Activated naive CD4-positive, alpha-beta T cell treated with anti-CD3 and anti-CD28 coated beads, Interleukin-2, amount 50 U/mL, for 72 hours (primary cell): ENCODE measurements at regions not wholly inside any gene's neighbourhood (a gene's known extent, or its start where the extent isn't known, plus 50 kb on each side); places are given as distances from the start of the nearest gene placed in this dataset.
A peak's percentile ranks its signal among the peaks of the same experiment; 100 is the strongest.
"Not testable (repeated sequence)": the region's sequence is repeated elsewhere in the genome, so short reads cannot be mapped to it uniquely, and the experiment has no call there.

Experiments used
- ATAC-seq, 2 donors: fragments of 150-1000 bp; cut with Tn5 transposase; 2 replicates each; pipeline ENCODE4 v1.10.0; 2021; ENCODE audit warnings: mild to moderate bottlenecking in 2 of 2, moderate library complexity in 2 of 2
- DNase-seq, 2 donors: peaks; one replicate each; pipeline ENCODE4 v3.0.0; 2021 to 2022; ENCODE audit warnings: low spot score in 2 of 2
- H3K27ac Mint-ChIP-seq, 2 donors: one replicate each; pipeline ENCODE4 v1.8.0; 2022; ENCODE audit warnings: mild to moderate bottlenecking in 2 of 2, mixed read lengths in 2 of 2
- H3K36me3 Mint-ChIP-seq, 2 donors: one replicate each; pipeline ENCODE4 v1.8.0; 2022; ENCODE audit warnings: mixed read lengths in 2 of 2
- H3K9me3 Mint-ChIP-seq, 2 donors: one replicate each; pipeline ENCODE4 v1.8.0; 2022; ENCODE audit warnings: mixed read lengths in 2 of 2

GRCh38 chr3:162354356-162354755 lies 857.7 kb downstream of the OTOL1 start:
- peak overlapping the region in 1 of 2 donors; percentile 79 for H3K27ac Mint-ChIP-seq
- peaks cover 7 to 10% of the 10 kb centered on the region in 2 donors for H3K9me3 Mint-ChIP-seq
- no peaks in the 10 kb centered on the region for H3K36me3 Mint-ChIP-seq
- DNase-seq (no peak), ATAC-seq (no peak)

DNA sequence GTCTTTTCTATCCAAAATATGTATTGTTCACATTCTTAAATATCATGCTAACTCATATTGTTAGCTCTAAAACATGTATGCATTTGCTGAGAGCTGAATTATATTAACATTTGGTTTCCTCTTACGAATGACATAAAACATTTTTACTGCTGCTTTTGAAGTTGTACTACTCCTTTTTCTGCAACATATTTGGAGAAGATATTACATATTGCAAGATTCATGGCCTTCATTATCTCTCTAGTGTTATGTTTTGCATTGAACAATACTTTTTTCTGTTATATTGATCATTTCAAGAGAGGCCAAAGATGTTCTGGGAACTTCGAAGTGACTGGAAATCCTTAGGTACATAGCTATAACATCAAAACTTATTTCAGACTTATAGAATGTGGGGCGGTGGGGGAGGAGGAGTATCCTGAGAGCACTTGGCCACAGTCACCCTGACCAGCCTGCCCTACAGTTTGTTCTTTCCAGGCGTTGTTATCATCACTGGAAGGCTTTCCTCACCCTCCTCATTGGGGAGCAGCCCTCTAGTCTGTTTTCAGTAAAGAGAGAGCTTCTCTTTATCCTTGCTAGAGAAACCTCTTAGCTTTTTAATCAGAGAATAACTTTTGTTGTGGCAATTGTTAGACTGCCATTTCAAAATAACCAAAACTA lies 868.6 kb downstream of the OTOL1 start:
- Mint-ChIP-seq H3K36me3 (no peaks in the 10 kb centered on the region), H3K27ac (no peak overlapping the region), H3K9me3 (peaks cover 8 to 19% of the 10 kb centered on the region in 2 donors)
- ATAC-seq (no peak), DNase-seq (no peak)

DNA sequence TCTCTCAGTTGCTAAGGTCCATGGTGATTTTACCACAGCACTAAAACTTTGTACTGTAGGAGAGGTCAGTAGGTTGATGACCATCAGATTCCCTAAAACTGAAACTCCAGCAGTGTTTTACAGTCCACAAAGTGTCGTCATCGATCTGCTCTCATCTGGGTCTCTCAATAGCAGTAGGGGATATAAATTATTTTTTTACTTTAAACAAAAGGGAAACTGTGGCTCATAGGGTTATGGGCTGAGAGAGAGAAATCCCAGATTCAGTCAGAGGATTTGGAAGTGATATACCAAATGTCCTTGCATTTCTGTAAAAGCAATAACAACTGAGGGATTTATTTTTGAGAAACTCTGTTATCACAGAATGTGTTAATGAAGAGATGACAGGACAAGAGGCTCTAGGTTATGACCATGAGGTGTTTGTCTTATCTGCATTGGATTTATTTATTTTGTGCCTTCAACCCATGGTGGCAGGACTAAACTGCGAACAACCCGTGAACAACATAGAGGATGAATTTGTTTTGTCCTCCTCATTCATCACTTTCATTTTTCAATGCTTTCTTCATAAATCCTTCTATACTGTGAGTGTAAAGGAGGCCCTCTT lies 869.7 kb downstream of the OTOL1 start:
- no peak for ATAC-seq
- no peak for DNase-seq
- Mint-ChIP-seq H3K9me3 (peaks cover 8 to 19% of the 10 kb centered on the region in 2 donors), H3K36me3 (no peaks in the 10 kb centered on the region), H3K27ac (no peak overlapping the region)

DNA sequence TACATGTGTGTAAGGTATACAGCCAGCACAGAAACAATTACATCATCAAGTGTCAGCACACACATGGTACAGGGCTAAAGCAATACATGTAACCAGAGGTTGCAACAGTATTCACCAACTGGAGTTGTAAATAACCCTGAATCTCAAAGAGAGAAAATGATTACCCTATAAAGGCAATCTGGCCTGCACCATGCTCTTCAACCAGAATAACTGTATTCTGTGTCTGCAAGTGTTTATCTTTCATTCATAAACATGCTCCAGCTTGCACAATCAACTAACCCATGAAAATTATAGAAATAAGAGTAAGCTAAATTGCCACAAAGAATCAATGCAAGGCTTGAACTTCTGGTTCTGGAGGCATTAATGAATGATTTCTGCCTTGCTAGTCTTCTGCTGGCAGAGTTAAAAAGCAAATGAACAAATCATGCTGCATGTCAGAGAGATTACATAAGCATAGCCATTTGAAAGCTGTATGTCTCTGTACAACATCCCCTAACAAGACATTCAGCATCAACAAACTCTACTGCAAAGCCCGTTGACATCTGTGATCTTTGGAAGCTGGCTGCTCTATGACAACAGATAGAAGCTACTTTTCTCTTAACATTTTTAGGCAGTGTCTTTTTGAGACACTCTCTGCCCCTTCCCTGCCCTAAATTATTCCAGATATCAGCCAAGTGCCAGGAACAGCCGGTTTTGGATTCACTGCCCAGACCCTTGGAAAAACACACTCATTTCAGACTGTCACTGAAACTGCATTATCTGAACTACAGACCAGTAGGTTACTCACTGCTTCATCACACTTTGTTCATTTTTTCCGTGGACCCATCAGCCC lies 871.0 kb downstream of the OTOL1 start:
- ATAC-seq = no peak
- no peak for DNase-seq
- peaks cover 8 to 19% of the 10 kb centered on the region in 2 donors for H3K9me3 Mint-ChIP-seq
- no peaks in the 10 kb centered on the region for H3K36me3 Mint-ChIP-seq
- no peak overlapping the region for H3K27ac Mint-ChIP-seq

GRCh38 chr3:162368417-162368816 lies 871.8 kb downstream of the OTOL1 start:
- Mint-ChIP-seq H3K36me3 (no peaks in the 10 kb centered on the region), H3K27ac (no peak overlapping the region), H3K9me3 (peaks cover 13 to 19% of the 10 kb centered on the region in 2 donors)
- ATAC-seq (no peak), DNase-seq (no peak)

- Mint-ChIP-seq H3K9me3 (peaks cover 13 to 19% of the 10 kb centered on the region in 2 donors), H3K27ac (no peak overlapping the region), H3K36me3 (no peaks in the 10 kb centered on the region)
- no peak for DNase-seq
- no peak for ATAC-seq
Measured at GRCh38 chr3:162369306-162369705, 872.7 kb downstream of the OTOL1 start.

GRCh38 chr3:162370141-162370540 lies 873.5 kb downstream of the OTOL1 start:
- DNase-seq (no peak), ATAC-seq (no peak)
- Mint-ChIP-seq H3K9me3 (peaks cover 13 to 19% of the 10 kb centered on the region in 2 donors), H3K27ac (no peak overlapping the region), H3K36me3 (no peaks in the 10 kb centered on the region)

DNA sequence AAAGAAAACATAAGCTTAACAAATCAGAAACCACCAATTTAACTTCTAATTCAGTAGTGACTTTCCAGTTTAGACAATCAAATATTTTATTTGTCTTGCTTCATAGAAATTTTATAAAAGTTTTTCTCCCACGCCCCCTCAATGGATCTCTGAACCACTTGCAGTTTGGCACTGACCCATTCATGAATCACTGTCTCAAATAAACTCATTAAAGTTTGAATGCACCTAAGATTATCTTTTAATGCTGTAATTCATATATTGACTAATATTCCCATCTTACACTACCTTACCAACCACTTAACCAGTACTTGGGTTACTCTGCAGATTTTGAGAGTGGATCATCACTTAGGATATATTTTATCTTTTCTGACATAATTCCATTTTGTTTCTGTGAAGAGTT lies 880.2 kb downstream of the OTOL1 start:
- ATAC-seq (no peak), DNase-seq (no peak)
- H3K36me3 Mint-ChIP-seq = no peaks in the 10 kb centered on the region
- peaks cover 0 to 9% of the 10 kb centered on the region in 2 donors for H3K9me3 Mint-ChIP-seq
- no peak overlapping the region for H3K27ac Mint-ChIP-seq

- Mint-ChIP-seq H3K36me3 (no peaks in the 10 kb centered on the region), H3K27ac (no peak overlapping the region), H3K9me3 (peaks cover 0 to 12% of the 10 kb centered on the region in 2 donors)
- no peak for DNase-seq
- no peak for ATAC-seq
Measured at GRCh38 chr3:162377608-162378007, 881.0 kb downstream of the OTOL1 start.

GRCh38 chr3:162385387-162385786 lies 888.8 kb downstream of the OTOL1 start:
- ATAC-seq = no peak
- H3K9me3 Mint-ChIP-seq = peaks cover 0 to 3% of the 10 kb centered on the region in 2 donors

DNA sequence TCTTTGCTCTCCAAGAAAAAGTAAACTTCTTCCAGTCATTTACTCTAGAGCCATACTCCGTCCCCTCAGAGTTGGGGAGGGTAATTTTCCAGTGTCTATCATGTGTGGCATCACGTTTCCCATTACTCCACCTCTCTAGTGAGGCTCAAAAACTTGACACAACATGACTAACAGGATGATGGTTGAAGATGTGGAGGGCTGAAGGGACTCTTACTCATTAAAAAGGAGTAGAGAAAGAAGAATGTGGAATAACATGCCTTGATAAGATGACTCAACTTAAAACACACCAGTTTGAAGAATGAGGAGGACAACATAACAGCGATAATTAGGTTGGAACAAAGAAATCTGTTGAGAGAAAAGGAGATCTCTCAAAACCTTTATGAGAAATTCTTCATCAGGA lies 894.3 kb downstream of the OTOL1 start:
- H3K36me3 Mint-ChIP-seq = no peaks in the 10 kb centered on the region
- no peak overlapping the region for H3K27ac Mint-ChIP-seq
- ATAC-seq = no peak
- no peak for DNase-seq
- H3K9me3 Mint-ChIP-seq = peaks cover 10 to 13% of the 10 kb centered on the region in 2 donors

More at GRCh38 chr3:162385387-162385786, 888.8 kb downstream of the OTOL1 start:
- Mint-ChIP-seq H3K36me3 (no peaks in the 10 kb centered on the region), H3K27ac (no peak overlapping the region)
- DNase-seq = no peak

- H3K36me3 Mint-ChIP-seq = no peaks in the 10 kb centered on the region
- H3K9me3 Mint-ChIP-seq = peaks cover 10 to 13% of the 10 kb centered on the region in 2 donors
- no peak for DNase-seq
- no peak for ATAC-seq
- H3K27ac Mint-ChIP-seq = no peak overlapping the region
Measured at GRCh38 chr3:162391301-162391700, 894.7 kb downstream of the OTOL1 start.

DNA sequence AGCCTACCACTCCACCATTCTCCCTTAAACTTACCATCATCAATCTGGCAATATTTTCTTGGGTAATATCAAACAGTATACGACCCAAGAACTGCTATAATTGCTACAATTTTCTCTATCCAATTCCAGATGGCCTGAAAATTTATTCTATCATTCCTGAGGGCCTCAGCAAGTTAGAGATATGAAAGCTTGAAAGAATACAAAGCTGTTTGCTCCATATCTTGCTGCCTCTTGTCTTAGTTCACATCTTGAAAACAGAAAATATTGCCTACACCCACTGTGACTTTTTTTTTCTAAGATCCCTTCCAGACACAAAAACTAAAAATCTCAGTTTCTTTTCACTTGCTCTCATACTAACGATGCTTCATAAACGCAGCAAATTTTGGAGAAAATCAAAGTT lies 898.9 kb downstream of the OTOL1 start:
- H3K9me3 Mint-ChIP-seq = peaks cover 10 to 13% of the 10 kb centered on the region in 2 donors
- no peak for ATAC-seq
- H3K36me3 Mint-ChIP-seq = no peaks in the 10 kb centered on the region

GRCh38 chr3:162398554-162398953 lies 901.9 kb downstream of the OTOL1 start:
- Mint-ChIP-seq H3K27ac (no peak overlapping the region), H3K9me3 (peaks cover 3 to 8% of the 10 kb centered on the region in 2 donors), H3K36me3 (no peaks in the 10 kb centered on the region)
- ATAC-seq (no peak), DNase-seq (no peak)

More for the DNA sequence above, 898.9 kb downstream of the OTOL1 start:
- no peak overlapping the region for H3K27ac Mint-ChIP-seq
- no peak for DNase-seq

- no peak for ATAC-seq
- no peaks in the 10 kb centered on the region for H3K36me3 Mint-ChIP-seq
- DNase-seq = no peak
- no peak overlapping the region for H3K27ac Mint-ChIP-seq
- peaks cover 3% of the 10 kb centered on the region in 2 donors for H3K9me3 Mint-ChIP-seq
Measured at GRCh38 chr3:162400697-162401096, 904.1 kb downstream of the OTOL1 start.

- not testable (repeated sequence) for DNase-seq, H3K36me3 Mint-ChIP-seq, ATAC-seq, H3K27ac Mint-ChIP-seq, H3K9me3 Mint-ChIP-seq
Measured at GRCh38 chr3:162411556-162411955, 914.9 kb downstream of the OTOL1 start.

DNA sequence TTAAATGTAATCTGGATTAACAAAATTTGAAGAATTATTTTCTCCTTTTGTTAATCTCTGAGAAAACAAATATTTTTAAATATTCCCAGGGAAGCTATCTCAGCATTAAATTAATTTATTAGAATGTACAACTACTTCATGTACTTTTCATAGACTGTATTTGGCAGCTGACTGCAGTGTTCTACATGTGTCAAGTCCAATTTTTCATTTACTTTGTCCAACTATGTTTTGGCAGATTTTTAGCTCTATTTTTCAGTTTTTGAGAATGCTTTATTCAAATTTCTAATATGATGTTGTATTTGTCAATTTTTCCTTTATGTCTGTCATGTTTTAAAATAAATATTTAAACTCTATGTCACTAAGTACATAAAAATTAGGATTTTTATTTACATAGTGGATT lies 925.1 kb downstream of the OTOL1 start:
- Mint-ChIP-seq H3K9me3 (peaks cover under 1 to 4% of the 10 kb centered on the region in 2 donors), H3K27ac (no peak overlapping the region), H3K36me3 (no peaks in the 10 kb centered on the region)
- DNase-seq = no peak
- ATAC-seq = no peak
